ENCODE measurements at regions not wholly inside any gene's neighbourhood (a gene's known extent, or its start where the extent isn't known, plus 50 kb on each side); places are given as distances from the start of the nearest gene placed in this dataset.
"Not testable (repeated sequence)": the region's sequence is repeated elsewhere in the genome, so short reads cannot be mapped to it uniquely, and the experiment has no call there.

DNA sequence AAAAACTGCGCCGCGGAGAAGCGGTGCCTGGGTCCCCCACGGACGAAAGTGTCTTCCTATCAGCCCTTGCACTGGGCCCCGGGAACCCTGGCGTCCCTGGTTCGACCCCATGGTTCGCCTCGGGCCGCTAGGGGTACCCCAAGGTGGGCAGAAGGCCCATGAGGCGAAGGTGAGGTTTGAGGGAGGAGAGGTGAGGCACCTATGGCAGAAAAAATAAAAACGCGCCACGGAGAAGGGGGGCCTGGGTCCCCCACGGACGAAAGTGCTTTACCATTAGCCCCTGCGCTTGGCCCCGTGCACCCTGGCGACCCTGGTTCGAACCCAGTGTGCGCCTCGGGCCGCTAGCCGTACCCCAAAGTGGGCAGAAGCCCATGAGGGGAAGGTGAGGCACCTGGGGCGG, 756.1 kb downstream of the SPATA31A1 start:
- TF ChIP-seq CTCF (IDR thresholded peaks at IDR 0.05; ENCODE audit: insufficient read depth, low read length, poor library complexity, severe bottlenecking); EZH2phosphoT487 (conservative IDR thresholded peaks at IDR 0.05; ENCODE audit: low read length): not testable (repeated sequence)
